H1 (cell line): ENCODE measurements at regions not wholly inside any gene's neighbourhood (a gene's known extent, or its start where the extent isn't known, plus 50 kb on each side); places are given as distances from the start of the nearest gene placed in this dataset.

Experiments used
- CTCF ChIA-PET: fragments of 300-600 bp; sonication (Branson Sonifier 250); formaldehyde crosslinking; loops from one replicate; lab custom pipeline; 2021; ENCODE audit not compliant: partially characterized antibody; lab: Charles Lee
- POLR2A ChIA-PET: fragments of 300-600 bp; sonication (Branson Sonifier 250); formaldehyde crosslinking; loops from one replicate; lab custom pipeline; 2021; ENCODE audit warnings: inconsistent platforms; ENCODE audit not compliant: partially characterized antibody; lab: Charles Lee
- DNase-seq, 2 experiments: peaks; one replicate each; pipeline versions ENCODE4 v3.0.0 to v3.0.0-alpha.2; 2010 to 2022; ENCODE audit warnings: low spot score in 2 of 2, low read depth in 1 of 2, mixed read lengths in 1 of 2
- FAIRE-seq: peaks from 2 replicates; lab custom pipeline; 2011; peaks lifted over from hg19 to GRCh38; lab: Jason Lieb, UNC
- H2AFZ ChIP-seq: 2 replicates; pipeline ENCODE4 v1.8.1; 2012; ENCODE audit warnings: low read length, inconsistent platforms
- H2AK5ac ChIP-seq: 2 replicates; pipeline ENCODE4 v1.6.1; 2013; ENCODE audit warnings: low read depth, low read length
- H2BK120ac ChIP-seq: replicated peaks from 2 replicates; pipeline ENCODE3; 2013; ENCODE audit warnings: low read depth, low read length, inconsistent platforms
- H2BK12ac ChIP-seq: 2 replicates; pipeline ENCODE4 v1.6.1; 2013; ENCODE audit warnings: low read depth, low read length
- H2BK15ac ChIP-seq: 2 replicates; pipeline ENCODE4 v1.6.1; 2013; ENCODE audit warnings: low read length
- H2BK20ac ChIP-seq: 2 replicates; pipeline ENCODE4 v1.6.1; 2013; ENCODE audit warnings: low read length
- H2BK5ac ChIP-seq: 2 replicates; pipeline ENCODE4 v1.6.1; 2013; ENCODE audit warnings: low read depth, low read length
- H3K14ac ChIP-seq: 2 replicates; pipeline ENCODE4 v1.6.1; 2013; ENCODE audit warnings: inconsistent platforms; ENCODE audit not compliant: insufficient read length
- H3K18ac ChIP-seq: 2 replicates; pipeline ENCODE4 v1.6.1; 2013; ENCODE audit warnings: low read length; ENCODE audit errors: extremely low read depth
- H3K23ac ChIP-seq: 2 replicates; pipeline ENCODE4 v1.6.1; 2013; ENCODE audit warnings: inconsistent platforms; ENCODE audit not compliant: insufficient read length
- H3K23me2 ChIP-seq: 2 replicates; pipeline ENCODE4 v1.6.1; 2013; ENCODE audit warnings: low read depth, low read length
- H3K27ac ChIP-seq: 2 replicates; pipeline ENCODE4 v1.6.1; 2011; ENCODE audit warnings: low read depth, low read length, inconsistent platforms
- H3K27me3 ChIP-seq, 4 experiments: replicated peaks in 1 of 4; 1 replicate in 1 of 4; 2 replicates in 3 of 4; pipeline versions ENCODE4 v1.6.1 to v1.8.1; 2011 to 2013; ENCODE audit warnings: low read length in 3 of 4, mild to moderate bottlenecking in 3 of 4, inconsistent platforms in 2 of 4, mixed read lengths in 2 of 4, moderate library complexity in 1 of 4; ENCODE audit not compliant: control insufficient read depth in 3 of 4, insufficient read depth in 3 of 4; ENCODE audit errors: extremely low read depth in 1 of 4
- H3K36me3 ChIP-seq, 4 experiments: 2 replicates each; pipeline versions ENCODE4 v1.6.1 to v1.8.1; 2011 to 2013; ENCODE audit warnings: mild to moderate bottlenecking in 4 of 4, low read length in 3 of 4, moderate library complexity in 2 of 4, control low read depth in 1 of 4, inconsistent platforms in 1 of 4; ENCODE audit not compliant: insufficient read depth in 4 of 4, control insufficient read depth in 2 of 4
- H3K4ac ChIP-seq: replicated peaks from 2 replicates; pipeline ENCODE3; 2013; ENCODE audit warnings: low read length, low read depth, mixed read lengths, inconsistent platforms; ENCODE audit not compliant: insufficient read length
- H3K4me1 ChIP-seq, 4 experiments: replicated peaks in 1 of 4; 1 replicate in 1 of 4; 2 replicates in 3 of 4; pipeline versions ENCODE4 v1.6.1 to v1.8.1; 2011 to 2013; ENCODE audit warnings: low read length in 3 of 4, inconsistent platforms in 2 of 4, mixed read lengths in 1 of 4; ENCODE audit not compliant: insufficient read depth in 4 of 4, control insufficient read depth in 3 of 4
- H3K4me2 ChIP-seq, 2 experiments: 2 replicates each; pipeline versions ENCODE4 v1.6.1 to v1.8.1; 2011 to 2013; ENCODE audit warnings: low read depth in 2 of 2, low read length in 2 of 2, control low read depth in 1 of 2, inconsistent platforms in 1 of 2, mild to moderate bottlenecking in 1 of 2; ENCODE audit not compliant: insufficient read depth in 1 of 2
- H3K4me3 ChIP-seq, 4 experiments: fragments of 200-600, 300-600 bp in 1 of 4; sonication (generic), shearing (Covaris generic), sonication (Bioruptor Twin) in 1 of 4; 2 replicates each; pipeline versions ENCODE4 v1.5.1 to v1.8.1; 2011 to 2016; ENCODE audit warnings: low read length in 4 of 4, low read depth in 3 of 4, control low read depth in 2 of 4, inconsistent platforms in 2 of 4, mild to moderate bottlenecking in 2 of 4, mixed read lengths in 1 of 4, moderate library complexity in 1 of 4; ENCODE audit not compliant: insufficient read depth in 2 of 4; ENCODE audit errors: extremely low read depth in 1 of 4
- H3K56ac ChIP-seq: replicated peaks from 2 replicates; pipeline ENCODE3; 2013; ENCODE audit warnings: low read depth, mild to moderate bottlenecking, mixed read lengths, low read length, inconsistent platforms; ENCODE audit not compliant: insufficient read length
- H3K79me1 ChIP-seq: 2 replicates; pipeline ENCODE4 v1.6.1; 2013; ENCODE audit warnings: low read depth, low read length, control low read depth
- H3K79me2 ChIP-seq, 2 experiments: 2 replicates each; pipeline versions ENCODE4 v1.6.1 to v1.8.1; 2012 to 2013; ENCODE audit warnings: low read length in 2 of 2, mild to moderate bottlenecking in 2 of 2, inconsistent platforms in 1 of 2; ENCODE audit not compliant: insufficient read depth in 2 of 2, control insufficient read depth in 1 of 2
- H3K9ac ChIP-seq, 4 experiments: replicated peaks in 1 of 4; 1 replicate in 1 of 4; 2 replicates in 3 of 4; pipeline versions ENCODE4 v1.6.1 to v1.8.1; 2011 to 2013; ENCODE audit warnings: low read depth in 3 of 4, low read length in 3 of 4, control low read depth in 2 of 4, mild to moderate bottlenecking in 2 of 4, moderate library complexity in 2 of 4, inconsistent platforms in 1 of 4; ENCODE audit errors: extremely low read depth in 1 of 4
- H3K9me3 ChIP-seq, 2 experiments: 2 replicates each; pipeline versions ENCODE4 v1.6.1 to v1.8.1; 2012 to 2013; ENCODE audit warnings: mild to moderate bottlenecking in 2 of 2, moderate library complexity in 2 of 2, control low read depth in 1 of 2, inconsistent platforms in 1 of 2, low read depth in 1 of 2, low read length in 1 of 2, mixed read lengths in 1 of 2; ENCODE audit not compliant: insufficient read depth in 2 of 2
- H4K20me1 ChIP-seq, 2 experiments: replicated peaks in 1 of 2; 2 replicates each; pipeline versions ENCODE3 to v1.8.1; 2011 to 2013; ENCODE audit warnings: inconsistent platforms in 2 of 2, low read length in 2 of 2, mild to moderate bottlenecking in 1 of 2; ENCODE audit not compliant: insufficient read depth in 2 of 2, control insufficient read depth in 1 of 2
- H4K5ac ChIP-seq: 2 replicates; pipeline ENCODE4 v1.6.1; 2013; ENCODE audit warnings: low read length, low read depth, mixed read lengths, inconsistent platforms; ENCODE audit not compliant: insufficient read length
- H4K8ac ChIP-seq: 2 replicates; pipeline ENCODE4 v1.8.0; 2013; ENCODE audit warnings: mild to moderate bottlenecking, moderate library complexity, low read length, inconsistent platforms; ENCODE audit not compliant: insufficient read depth; ENCODE audit errors: extremely low read depth
- H4K91ac ChIP-seq: replicated peaks from 2 replicates; pipeline ENCODE3; 2013; ENCODE audit warnings: low read length, mixed read lengths, inconsistent platforms; ENCODE audit not compliant: insufficient read length
- ATF2 ChIP-seq: IDR thresholded peaks from 2 replicates; pipeline ENCODE4 v1.6.1; 2012; ENCODE audit warnings: low read length, inconsistent platforms
- BACH1 ChIP-seq: IDR thresholded peaks from 2 replicates; pipeline ENCODE4 v1.6.1; 2012; ENCODE audit warnings: low read length, improper control_type of control experiment
- BRCA1 ChIP-seq: IDR thresholded peaks from 2 replicates; pipeline ENCODE4 v1.6.1; 2012; ENCODE audit warnings: low read depth, low read length, improper control_type of control experiment
- HDAC2 ChIP-seq, 2 experiments: fragments of 300-600 bp in 1 of 2; sonication (generic) in 1 of 2; IDR thresholded peaks; 2 replicates each; pipeline ENCODE4 v1.6.1; 2011 to 2012; ENCODE audit warnings: low read depth in 2 of 2, low read length in 2 of 2, mild to moderate bottlenecking in 2 of 2, moderate library complexity in 2 of 2, borderline replicate concordance in 1 of 2, inconsistent platforms in 1 of 2
- HDAC6 ChIP-seq: IDR thresholded peaks from one replicate; pipeline ENCODE4 v1.7.1; 2012; ENCODE audit warnings: low read depth, mild to moderate bottlenecking, inconsistent platforms, low read length, moderate library complexity
- KDM5A ChIP-seq: fragments of 200-600 bp; IDR thresholded peaks from 2 replicates; pipeline ENCODE4 v1.7.1; 2012; ENCODE audit warnings: mild to moderate bottlenecking, low read length, inconsistent platforms, mixed read lengths
- MAFK ChIP-seq: IDR thresholded peaks from 2 replicates; pipeline ENCODE4 v1.6.1; 2012; ENCODE audit warnings: low read depth, mild to moderate bottlenecking, improper control_type of control experiment, low read length
- RFX5 ChIP-seq: IDR thresholded peaks from 2 replicates; pipeline ENCODE4 v1.6.1; 2011; ENCODE audit warnings: low read depth, low read length, improper control_type of control experiment, borderline replicate concordance
- SIRT6 ChIP-seq: IDR thresholded peaks from one replicate; pipeline ENCODE4 v1.7.1; 2012; ENCODE audit warnings: low read length, inconsistent platforms
- SIX5 ChIP-seq: IDR thresholded peaks from 2 replicates; pipeline ENCODE4 v1.6.1; 2011; ENCODE audit warnings: mild to moderate bottlenecking, low read depth, low read length
- TBP ChIP-seq: IDR thresholded peaks from 2 replicates; pipeline ENCODE4 v1.6.1; 2011; ENCODE audit warnings: low read depth, low read length, improper control_type of control experiment
- TCF12 ChIP-seq: IDR thresholded peaks from 2 replicates; pipeline ENCODE4 v1.6.1; 2011; ENCODE audit warnings: low read depth, mild to moderate bottlenecking, low read length
- TEAD4 ChIP-seq: IDR thresholded peaks from 2 replicates; pipeline ENCODE4 v1.6.1; 2012; ENCODE audit warnings: low read depth, low read length, inconsistent platforms, mixed read lengths
- YY1 ChIP-seq: IDR thresholded peaks from 2 replicates; pipeline ENCODE4 v1.6.1; 2011; ENCODE audit warnings: low read depth, mild to moderate bottlenecking, low read length
- WGBS, 2 experiments: shearing (Covaris generic) in 1 of 2; methylation state at CpG; one replicate each; pipeline versions ENCODE4 v1.1.6 to v1.1.7; 2013 to 2015; ENCODE audit warnings: low lambda C conversion rate in 2 of 2, mixed read lengths in 2 of 2, inconsistent platforms in 1 of 2, low coverage in 1 of 2, missing lambda C conversion rate in 1 of 2; ENCODE audit not compliant: insufficient replicate concordance in 2 of 2, insufficient coverage in 1 of 2, insufficient read length in 1 of 2; ENCODE audit errors: extremely low coverage in 1 of 2, missing lambda C conversion rate in 1 of 2; 5-methylcytosine and 5-hydroxymethylcytosine counted together

- H3K56ac ChIP-seq, result no peak overlapping the region
- no peak overlapping the region for H2BK15ac ChIP-seq
- H3K36me3 ChIP-seq, result no peaks in the 10 kb centered on the region; a peak in 1 of 8 replicates
- H4K5ac ChIP-seq, result no peak overlapping the region
- no peak overlapping the region for H3K18ac ChIP-seq
- no peak overlapping the region for H2BK120ac ChIP-seq
- no peak overlapping the region for H3K14ac ChIP-seq
- no peak overlapping the region for H3K9ac ChIP-seq
- 83% methylated on average over 4 of the region's 4 CpGs; no CpG with 5 or more reads in 1 of the 2 experiments for WGBS, 2 experiments
- no peak overlapping the region for H3K27ac ChIP-seq
- ChIA-PET POLR2A (no interaction called here), CTCF (interaction anchor here (0.7 to 2.8 kb wide), 7 partner anchors 9 to 1305 kb away, joined by 3 to 19 read pairs (median 3); no protein-coding TSS in a partner anchor)
- H2BK5ac ChIP-seq, result no peak overlapping the region
- no peak overlapping the region for H4K91ac ChIP-seq
- no peak overlapping the region for H2BK12ac ChIP-seq
- H3K4me1 ChIP-seq, result peaks cover 0 to 3% (median 2%) of the 10 kb centered on the region in 4 experiments; a peak in 3 of 7 replicates
- H2AFZ ChIP-seq, result no peak overlapping the region
- H3K23ac ChIP-seq, result no peak overlapping the region
- H3K4ac ChIP-seq, result no peak overlapping the region
- H3K79me2 ChIP-seq, result no peaks in the 10 kb centered on the region
- no peak overlapping the region for H3K4me3 ChIP-seq
- no peaks in the 10 kb centered on the region for H3K79me1 ChIP-seq
- H3K23me2 ChIP-seq, result no peaks in the 10 kb centered on the region
- no peak overlapping the region for H2BK20ac ChIP-seq
- DNase-seq (peak in 1 of 2 experiments; percentile 20), FAIRE-seq (no peak)
- no peak overlapping the region for H2AK5ac ChIP-seq
- H4K20me1 ChIP-seq, result no peaks in the 10 kb centered on the region
- no peak overlapping the region for H4K8ac ChIP-seq
- peaks cover 5 to 7% of the 10 kb centered on the region in 2 experiments; a peak in 3 of 4 replicates for H3K9me3 ChIP-seq
- H3K27me3 ChIP-seq, result no peaks in the 10 kb centered on the region
- no peak overlapping the region for H3K4me2 ChIP-seq
- TF ChIP-seq YY1, result no peak
- no peak for TF ChIP-seq HDAC2 (IDR thresholded peaks at IDR 0.05; ENCODE audit: borderline replicate concordance in 1 of 2, low read depth in 2 of 2, low read length in 2 of 2)
- TF ChIP-seq SIRT6, result no peak
- no peak for TF ChIP-seq BACH1
- no peak for TF ChIP-seq HDAC6
- no peak for TF ChIP-seq ATF2
- TF ChIP-seq KDM5A, result no peak
- no peak for TF ChIP-seq TEAD4
- TF ChIP-seq RFX5, result no peak
- TF ChIP-seq MAFK, result no peak
- no peak for TF ChIP-seq TCF12
- TF ChIP-seq TBP, result no peak
- no peak for TF ChIP-seq SIX5
- no peak for TF ChIP-seq BRCA1
Measured at GRCh38 chr1:29839726-29840125, 603.4 kb downstream of the PTPRU start.
